Lung (tissue), 11 donors: ENCODE measurements at regions not wholly inside any gene's neighbourhood (a gene's known extent, or its start where the extent isn't known, plus 50 kb on each side); places are given as distances from the start of the nearest gene placed in this dataset.
"Not testable (repeated sequence)": the region's sequence is repeated elsewhere in the genome, so short reads cannot be mapped to it uniquely, and the experiment has no call there.

ENCODE experiments used
- ATAC-seq: fragments of 200-7000 bp; cut with Tn5 transposase; one replicate; pipeline ENCODE4 v1.9.1; 2020; ENCODE audit warnings: moderate number of reproducible peaks; ENCODE audit not compliant: insufficient read depth, low FRiP score
- DNase-seq, 3 donors: peaks; one replicate each; pipeline ENCODE4 v3.0.0-alpha.2; 2013 to 2017
- H3K27ac ChIP-seq, 2 donors: one replicate each; pipeline ENCODE4 v1.5.1; 2013; ENCODE audit warnings: mild to moderate bottlenecking in 2 of 2, moderate library complexity in 2 of 2, control low read depth in 1 of 2, inconsistent platforms in 1 of 2, low read depth in 1 of 2, low read length in 1 of 2
- H3K27me3 ChIP-seq, 3 donors: one replicate each; pipeline ENCODE4 v1.5.1; 2013; ENCODE audit warnings: low read length in 2 of 3; ENCODE audit not compliant: control insufficient read depth in 3 of 3, insufficient read depth in 3 of 3
- H3K36me3 ChIP-seq, 4 donors: one replicate each; pipeline ENCODE4 v1.5.1; 2013; ENCODE audit warnings: low read length in 4 of 4, mild to moderate bottlenecking in 1 of 4, moderate library complexity in 1 of 4; ENCODE audit not compliant: control insufficient read depth in 4 of 4, insufficient read depth in 4 of 4
- H3K4me1 ChIP-seq, 5 donors: one replicate each; pipeline ENCODE4 v1.5.1; 2013; ENCODE audit warnings: low read length in 5 of 5, mild to moderate bottlenecking in 2 of 5, moderate library complexity in 1 of 5; ENCODE audit not compliant: control insufficient read depth in 5 of 5, insufficient read depth in 5 of 5
- H3K4me3 ChIP-seq: one replicate; pipeline ENCODE4 v1.5.1; 2013; ENCODE audit warnings: mild to moderate bottlenecking, control low read depth, moderate library complexity
- H3K9ac ChIP-seq, 2 donors: one replicate each; pipeline ENCODE4 v1.5.1; 2013; ENCODE audit warnings: low read length in 2 of 2, control low read depth in 1 of 2; ENCODE audit not compliant: insufficient read depth in 1 of 2
- H3K9me3 ChIP-seq, 4 donors: one replicate each; pipeline ENCODE4 v1.5.1; 2013; ENCODE audit warnings: low read length in 3 of 4, mild to moderate bottlenecking in 1 of 4, moderate library complexity in 1 of 4; ENCODE audit not compliant: control insufficient read depth in 4 of 4, insufficient read depth in 3 of 4
- CTCF ChIP-seq: IDR thresholded peaks from 2 replicates; pipeline ENCODE4 v1.5.1; 2012; ENCODE audit warnings: mild to moderate bottlenecking; ENCODE audit errors: control extremely low read depth, extremely low read depth
- WGBS, 2 donors: extraction: QIAGEN DNeasy Blood & Tissue Kit; methylation state at CpG; one replicate each; pipeline ENCODE4 v1.1.7; 2013; 5-methylcytosine and 5-hydroxymethylcytosine counted together
- donor health status: control.
- donor health status: control.
- donor health status: Bipolar disorder and iron deficiency.
- donor health status: healthy.
- donor health status: DM: yes; HTN: yes; CAD: no.

GRCh38 chr1:234827181-234827580 is 217.2 kb upstream of the IRF2BP2 start:
- Histone ChIP-seq H3K4me3 (no peak overlapping the region), H3K36me3 (no peaks in the 10 kb centered on the region), H3K9me3 (no peaks in the 10 kb centered on the region), H3K27me3 (no peaks in the 10 kb centered on the region), H3K9ac (no peak overlapping the region), H3K4me1 (peaks cover 0 to 9% (median 0%) of the 10 kb centered on the region in 5 donors), H3K27ac (no peak overlapping the region)
- ATAC-seq (no peak), DNase-seq (no peak)
- no peak for TF ChIP-seq CTCF
- WGBS, 2 donors: 91 to 100% methylated on average over 1 of the region's 1 CpG

GRCh38 chr1:234826352-234826751 is 216.4 kb upstream of the IRF2BP2 start:
- H3K27me3 ChIP-seq: no peaks in the 10 kb centered on the region
- no peaks in the 10 kb centered on the region for H3K36me3 ChIP-seq
- H3K9me3 ChIP-seq: no peaks in the 10 kb centered on the region
- no peak overlapping the region for H3K27ac ChIP-seq
- peaks cover 0 to 9% (median 0%) of the 10 kb centered on the region in 5 donors for H3K4me1 ChIP-seq
- TF ChIP-seq CTCF: no peak
- H3K4me3 ChIP-seq: no peak overlapping the region
- DNase-seq (no peak), ATAC-seq (no peak)
- WGBS, 2 donors: 78 to 96% methylated on average over 7 of the region's 7 CpGs
- no peak overlapping the region for H3K9ac ChIP-seq

- Histone ChIP-seq H3K27me3 (no peaks in the 10 kb centered on the region), H3K4me3 (no peak overlapping the region), H3K9me3 (no peaks in the 10 kb centered on the region), H3K36me3 (no peaks in the 10 kb centered on the region), H3K4me1 (peaks cover 0 to 9% (median 0%) of the 10 kb centered on the region in 5 donors), H3K27ac (no peak overlapping the region), H3K9ac (no peak overlapping the region)
- no peak for TF ChIP-seq CTCF
- DNase-seq (no peak), ATAC-seq (no peak)
- WGBS, 2 donors: 70 to 73% methylated on average over 7 of the region's 7 CpGs
Observed at GRCh38 chr1:234825498-234826165, 215.7 kb upstream of the IRF2BP2 start.

- H3K27ac ChIP-seq, H3K27me3 ChIP-seq, H3K9ac ChIP-seq, H3K4me3 ChIP-seq, H3K36me3 ChIP-seq, DNase-seq, H3K9me3 ChIP-seq, ATAC-seq, H3K4me1 ChIP-seq: not testable (repeated sequence)
- 95 to 96% methylated on average over 7 of the region's 7 CpGs for WGBS, 2 donors
Observed at GRCh38 chr1:234824836-234825235, 214.9 kb upstream of the IRF2BP2 start.
